ENCODE measurements at regions not wholly inside any gene's neighbourhood (a gene's known extent, or its start where the extent isn't known, plus 50 kb on each side); places are given as distances from the start of the nearest gene placed in this dataset.

- Histone ChIP-seq H3K79me2 (ENCODE audit: insufficient read depth) (no peaks in the 10 kb centered on the region), H3K4me3 (ENCODE audit: low read depth in 2 of 2, low read length in 1 of 2) (no peak overlapping the region), H3K4me1 (ENCODE audit: control insufficient read depth in 1 of 2, insufficient read depth in 2 of 2, low read depth in 1 of 2, low read length in 1 of 2) (peaks cover 0 to 10% of the 10 kb centered on the region in 2 experiments; a peak in 1 of 4 replicates), H3K9me3 (no peaks in the 10 kb centered on the region), H2AFZ (ENCODE audit: low read depth) (no peak overlapping the region), H3K4me2 (no peak overlapping the region), H3K27me3 (ENCODE audit: insufficient read depth) (no peaks in the 10 kb centered on the region), H4K20me1 (ENCODE audit: insufficient read depth) (no peaks in the 10 kb centered on the region), H3K36me3 (replicated peaks in 1 of 2; ENCODE audit: control insufficient read depth in 1 of 2, insufficient read depth in 2 of 2, low read length in 1 of 2) (no peaks in the 10 kb centered on the region), H3K27ac (ENCODE audit: low read depth in 2 of 2, low read length in 1 of 2) (no peak overlapping the region), H3F3A (replicated peaks; ENCODE audit: insufficient read depth) (no peaks in the 10 kb centered on the region), H3K9ac (no peak overlapping the region), H3K9me2 (no peaks in the 10 kb centered on the region)
- TF ChIP-seq YY1 (IDR thresholded peaks at IDR 0.05; ENCODE audit: low read depth) (no peak), FOSL2 (IDR thresholded peaks at IDR 0.05; ENCODE audit: borderline replicate concordance, low read depth) (no peak), IRF3 (IDR thresholded peaks at IDR 0.05; ENCODE audit: low read depth, low read length) (no peak), ELF1 (IDR thresholded peaks at IDR 0.05) (no peak), JUND (IDR thresholded peaks at IDR 0.05) (no peak), EZH2phosphoT487 (IDR thresholded peaks at IDR 0.05; ENCODE audit: borderline replicate concordance, low read depth) (no peak), TAF1 (IDR thresholded peaks at IDR 0.05; ENCODE audit: borderline replicate concordance, low read depth, low read length) (no peak), EP300 (IDR thresholded peaks at IDR 0.05; ENCODE audit: borderline replicate concordance in 1 of 2, low read depth in 1 of 2, low read length in 1 of 2) (no peak)
- ChIA-PET POLR2A (no interaction called here), CTCF (no interaction called here)
- no peak for DNase-seq
- WGBS (ENCODE audit: low lambda C conversion rate): 35% methylated on average over 3 of the region's 3 CpGs
Observed at GRCh38 chr2:128558441-128558840, 239.8 kb upstream of the HS6ST1 start.

- Histone ChIP-seq H3F3A (replicated peaks; ENCODE audit: insufficient read depth) (no peaks in the 10 kb centered on the region), H3K9ac (no peak overlapping the region), H3K4me1 (ENCODE audit: control insufficient read depth in 1 of 2, insufficient read depth in 2 of 2, low read depth in 1 of 2, low read length in 1 of 2) (peaks cover 0 to 10% of the 10 kb centered on the region in 2 experiments; a peak in 1 of 4 replicates), H3K9me3 (no peaks in the 10 kb centered on the region), H4K20me1 (ENCODE audit: insufficient read depth) (no peaks in the 10 kb centered on the region), H3K27ac (ENCODE audit: low read depth in 2 of 2, low read length in 1 of 2) (no peak overlapping the region), H2AFZ (ENCODE audit: low read depth) (no peak overlapping the region), H3K79me2 (ENCODE audit: insufficient read depth) (no peaks in the 10 kb centered on the region), H3K36me3 (replicated peaks in 1 of 2; ENCODE audit: control insufficient read depth in 1 of 2, insufficient read depth in 2 of 2, low read length in 1 of 2) (no peaks in the 10 kb centered on the region), H3K4me3 (ENCODE audit: low read depth in 2 of 2, low read length in 1 of 2) (no peak overlapping the region), H3K9me2 (no peaks in the 10 kb centered on the region), H3K4me2 (no peak overlapping the region), H3K27me3 (ENCODE audit: insufficient read depth) (no peaks in the 10 kb centered on the region)
- TF ChIP-seq MEF2A (IDR thresholded peaks at IDR 0.05; ENCODE audit: borderline replicate concordance, low read depth) (no peak), FOXJ3 (CRISPR knock-in tag; IDR thresholded peaks at IDR 0.05) (no peak), USF1 (IDR thresholded peaks at IDR 0.05; ENCODE audit: borderline replicate concordance, low read depth) (no peak), YY1 (IDR thresholded peaks at IDR 0.05; ENCODE audit: low read depth) (no peak), TAF1 (IDR thresholded peaks at IDR 0.05; ENCODE audit: borderline replicate concordance, low read depth, low read length) (no peak), CHD2 (IDR thresholded peaks at IDR 0.05; ENCODE audit: low read length, partially characterized antibody) (no peak), ZBTB33 (IDR thresholded peaks at IDR 0.05; ENCODE audit: borderline replicate concordance, low read depth) (no peak), PBX3 (IDR thresholded peaks at IDR 0.05) (no peak), RXRA (IDR thresholded peaks at IDR 0.05; ENCODE audit: borderline replicate concordance, low read depth) (no peak), IRF3 (IDR thresholded peaks at IDR 0.05; ENCODE audit: low read depth, low read length) (no peak), EP300 (IDR thresholded peaks at IDR 0.05; ENCODE audit: borderline replicate concordance in 1 of 2, low read depth in 1 of 2, low read length in 1 of 2) (no peak), GABPA (IDR thresholded peaks at IDR 0.05; ENCODE audit: low read depth) (no peak), EZH2phosphoT487 (IDR thresholded peaks at IDR 0.05; ENCODE audit: borderline replicate concordance, low read depth) (no peak)
- WGBS (ENCODE audit: low lambda C conversion rate): 45% methylated on average over 7 of the region's 11 CpGs
- no peak for DNase-seq
- ChIA-PET POLR2A (no interaction called here), CTCF (no interaction called here)
Observed at GRCh38 chr2:128558895-128559532, 240.3 kb upstream of the HS6ST1 start.

Measured in SK-N-SH (cell line).